CD4-positive, alpha-beta T cell treated with Interleukin-15 for 4 hours (primary cell): ENCODE measurements at regions not wholly inside any gene's neighbourhood (a gene's known extent, or its start where the extent isn't known, plus 50 kb on each side); places are given as distances from the start of the nearest gene placed in this dataset.
"Not testable (repeated sequence)": the region's sequence is repeated elsewhere in the genome, so short reads cannot be mapped to it uniquely, and the experiment has no call there.

Source experiments
- DNase-seq: peaks from one replicate; pipeline ENCODE4 v3.0.0-alpha.2; 2020; ENCODE audit warnings: low spot score

DNA sequence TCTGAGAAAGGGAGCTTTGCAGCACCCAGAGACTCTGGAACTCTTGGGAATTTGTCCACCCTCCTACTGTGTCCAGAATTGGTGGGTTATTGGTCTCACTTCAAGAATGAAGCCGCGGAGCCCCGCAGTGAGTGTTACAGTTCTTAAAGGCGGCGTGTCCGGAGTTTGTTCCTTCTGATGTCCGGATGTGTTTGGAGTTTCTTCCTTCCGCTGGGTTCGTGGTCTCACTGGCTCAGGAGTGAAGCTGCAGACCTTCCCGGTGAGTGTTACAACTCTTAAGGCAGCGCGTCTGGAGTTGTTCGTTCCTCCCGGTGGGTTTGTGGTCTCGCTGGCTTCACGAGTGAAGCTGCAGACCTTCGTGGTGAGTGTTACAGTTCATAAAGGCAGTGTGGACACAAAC is 824.7 kb downstream of the LRRTM4 start:
- not testable (repeated sequence) for DNase-seq

DNA sequence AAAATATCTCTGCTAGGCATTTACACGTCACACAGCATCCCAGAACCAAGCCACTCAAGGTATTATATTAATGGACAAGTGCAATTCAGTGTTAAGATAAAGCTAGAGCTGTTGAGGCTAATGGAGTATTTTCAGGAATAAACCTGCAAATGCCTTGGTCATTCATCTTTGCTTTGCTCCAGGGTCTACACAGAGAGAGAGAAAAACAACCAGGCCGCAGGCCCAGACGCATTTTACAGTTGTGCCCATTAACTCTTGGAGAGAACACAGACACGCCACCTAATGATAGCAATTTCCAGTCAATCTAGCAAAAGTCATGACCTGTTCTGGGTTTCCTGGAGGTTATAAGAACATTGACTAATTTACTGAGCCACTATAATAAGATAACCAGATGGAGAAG is 829.3 kb downstream of the LRRTM4 start:
- no peak for DNase-seq

DNA sequence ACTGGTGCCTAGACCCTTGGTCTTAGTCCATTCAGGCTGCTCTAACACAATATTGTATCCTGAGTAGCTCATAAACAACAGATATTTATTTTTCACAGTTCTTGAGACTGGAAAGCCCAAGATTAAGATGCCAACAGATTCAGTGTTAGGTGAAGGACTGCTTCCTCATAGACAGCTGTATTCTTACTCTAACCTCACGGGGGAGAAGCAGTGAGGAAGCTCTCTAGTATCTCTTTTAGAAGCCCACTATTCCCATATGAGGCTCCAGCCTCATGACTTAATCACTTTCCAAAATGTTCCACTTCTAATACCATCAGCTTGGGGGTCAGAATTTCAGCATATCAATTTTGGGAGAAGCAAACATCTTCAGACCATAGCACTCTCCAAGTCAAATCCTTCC is 833.4 kb downstream of the LRRTM4 start:
- no peak for DNase-seq

DNA sequence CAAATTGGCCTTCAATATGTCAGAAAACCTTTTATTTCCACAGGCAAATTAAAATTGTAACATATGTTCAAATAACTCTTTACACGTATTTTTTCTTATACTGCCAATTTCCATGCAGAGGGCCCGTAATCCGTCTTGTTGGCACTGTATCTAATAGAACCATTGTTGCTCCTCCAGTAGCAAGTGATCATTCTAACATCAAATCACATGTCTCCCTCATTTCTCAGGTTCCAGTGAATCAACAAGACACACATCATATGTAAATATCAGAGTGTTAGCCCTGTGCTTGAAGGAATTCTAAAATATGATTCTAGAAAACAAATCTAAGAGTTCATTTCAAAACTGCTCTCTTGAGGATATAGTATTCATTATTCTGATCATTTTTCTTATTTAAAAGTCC is 834.3 kb downstream of the LRRTM4 start:
- no peak for DNase-seq

DNA sequence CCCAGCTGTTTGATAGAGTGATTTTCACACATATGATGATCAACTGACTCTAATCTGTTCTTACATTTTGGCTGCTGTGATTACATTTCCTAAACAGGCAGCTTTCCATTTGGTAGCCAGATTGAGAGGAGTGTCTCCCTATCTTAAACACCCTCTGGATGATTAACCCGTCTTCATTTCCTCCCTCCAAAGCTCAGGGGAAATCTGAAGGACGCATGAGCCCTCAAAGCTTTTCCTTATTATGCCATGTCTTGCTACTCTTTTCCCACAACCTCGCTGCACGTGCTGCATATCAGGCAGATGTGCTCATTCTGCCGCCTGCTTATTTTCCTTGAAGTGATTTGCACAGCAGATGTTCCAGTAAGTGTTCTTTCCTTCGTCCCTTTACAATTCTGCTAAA is 837.4 kb downstream of the LRRTM4 start:
- DNase-seq: no peak

DNA sequence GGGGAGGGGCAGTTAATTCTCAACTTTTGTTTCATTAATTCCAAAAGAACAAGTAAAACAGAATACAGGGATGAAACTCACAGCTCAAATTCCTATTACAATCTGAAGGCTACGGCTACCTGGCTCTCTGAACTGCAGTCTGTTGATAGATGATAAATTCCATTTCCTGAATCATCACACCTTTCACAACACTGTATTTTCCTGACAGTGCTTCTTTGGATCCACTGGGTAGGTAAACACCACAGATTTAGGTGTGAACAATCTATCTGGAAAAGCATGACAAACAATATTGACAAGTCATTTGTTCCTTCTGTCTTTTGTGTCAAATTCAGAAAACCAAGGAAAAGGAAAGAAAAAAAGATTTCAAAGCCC is 843.2 kb downstream of the LRRTM4 start:
- no peak for DNase-seq

DNA sequence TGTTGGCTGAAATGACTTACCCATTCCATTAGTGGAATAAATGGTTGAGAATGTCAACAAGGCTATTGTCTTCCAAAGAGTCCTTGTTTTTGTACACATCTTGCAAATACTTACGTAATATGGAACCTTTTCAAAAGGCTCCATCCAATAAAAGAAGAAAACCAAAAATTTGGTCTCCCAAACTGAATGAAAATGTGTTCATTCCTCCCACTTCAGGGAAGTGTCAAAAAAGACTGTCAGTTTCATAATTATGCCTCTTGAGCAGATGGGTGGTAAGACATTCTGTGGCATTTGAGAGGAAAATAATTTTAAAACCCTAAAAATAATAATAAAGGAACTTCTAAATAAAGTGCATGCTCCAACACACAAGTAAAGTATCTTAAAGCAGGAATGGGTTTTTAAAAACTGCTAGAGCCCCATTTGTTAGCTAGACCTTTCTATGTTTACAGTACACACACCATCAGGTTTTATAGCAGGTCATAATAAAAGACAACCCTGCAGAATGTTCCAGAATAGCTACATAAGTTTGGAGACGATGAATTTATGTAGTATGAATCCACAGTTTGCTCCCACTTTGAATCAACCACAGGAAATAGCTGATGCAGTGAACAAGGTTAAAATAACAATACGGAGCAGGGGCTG is 843.7 kb downstream of the LRRTM4 start:
- no peak for DNase-seq

DNA sequence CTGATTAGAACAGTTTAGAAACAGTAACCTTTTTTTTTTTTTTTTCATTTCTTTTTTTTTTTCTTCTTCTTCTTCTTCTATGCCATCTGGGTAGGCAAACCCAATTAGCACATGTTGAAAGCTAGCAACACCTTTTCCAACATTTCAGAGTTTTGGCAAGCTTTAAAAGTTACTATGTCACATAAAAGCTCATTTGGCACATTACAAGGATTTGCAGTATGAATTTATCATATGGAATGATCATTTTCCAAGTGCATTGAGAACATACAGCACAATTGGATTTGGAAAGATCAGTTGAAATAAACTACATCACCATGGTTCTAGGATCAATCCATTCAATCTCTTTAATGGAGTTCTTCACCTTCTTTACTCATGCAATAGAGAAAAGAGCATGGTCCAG is 847.0 kb downstream of the LRRTM4 start:
- no peak for DNase-seq

DNA sequence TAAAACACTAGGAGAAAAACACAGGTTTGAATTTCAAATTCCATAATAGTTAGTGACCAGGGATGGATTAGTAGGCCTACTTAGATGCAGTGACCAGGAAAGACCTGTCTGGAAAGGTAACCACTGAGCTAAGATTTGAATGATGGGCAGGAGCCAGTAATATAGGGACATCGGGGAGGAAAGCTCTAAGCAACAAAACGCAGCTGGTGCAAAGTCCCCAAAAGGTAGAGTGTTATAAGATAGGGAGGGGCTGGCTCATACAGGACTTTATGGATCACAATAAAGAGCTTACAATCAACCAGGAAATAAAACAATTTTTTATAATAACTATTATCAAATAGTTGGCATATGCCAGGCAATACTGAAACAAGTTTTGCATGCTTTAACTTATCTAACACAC is 849.4 kb downstream of the LRRTM4 start:
- no peak for DNase-seq

DNA sequence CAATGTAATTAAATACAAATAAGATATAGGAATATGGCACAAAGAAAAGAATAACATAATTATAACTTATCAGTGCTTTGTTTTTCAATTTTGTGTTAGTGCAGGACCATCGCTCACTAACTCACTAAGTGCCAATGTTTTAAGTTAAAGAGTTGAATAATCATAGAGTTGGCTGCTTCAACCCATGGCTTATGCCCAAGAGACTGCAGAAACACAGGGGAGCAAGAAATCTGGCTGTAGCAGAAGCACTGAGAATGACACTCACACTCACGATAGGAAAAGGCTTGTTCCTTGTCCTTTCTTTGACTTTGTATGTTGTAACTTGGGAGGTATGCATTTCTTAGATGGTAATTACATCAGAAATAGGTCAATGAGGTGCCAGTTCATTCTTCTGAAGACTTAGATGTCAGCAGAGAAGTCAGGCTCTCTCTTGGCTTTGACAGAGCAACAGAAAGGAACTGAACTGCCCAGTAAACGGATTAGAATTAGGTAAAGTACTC is 852.2 kb downstream of the LRRTM4 start:
- DNase-seq: no peak

DNA sequence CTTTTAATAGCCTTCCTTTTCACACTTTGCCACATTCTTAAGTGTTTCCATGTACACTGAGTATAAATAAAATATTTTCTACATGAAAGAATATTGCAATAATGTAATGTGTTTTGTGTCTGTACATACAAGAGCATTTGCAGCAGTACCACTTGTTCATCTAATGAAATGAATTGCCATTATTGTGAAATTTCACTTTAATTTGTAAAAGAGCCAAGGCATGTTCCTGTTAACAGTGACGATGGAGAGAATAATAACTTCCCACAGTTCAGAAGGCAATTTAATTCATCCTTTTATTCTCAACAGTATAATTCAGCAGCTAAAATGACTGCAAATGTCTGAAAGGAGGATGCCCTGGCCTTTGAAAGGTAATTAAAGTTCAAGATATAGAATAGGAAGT is 853.9 kb downstream of the LRRTM4 start:
- DNase-seq: no peak

DNA sequence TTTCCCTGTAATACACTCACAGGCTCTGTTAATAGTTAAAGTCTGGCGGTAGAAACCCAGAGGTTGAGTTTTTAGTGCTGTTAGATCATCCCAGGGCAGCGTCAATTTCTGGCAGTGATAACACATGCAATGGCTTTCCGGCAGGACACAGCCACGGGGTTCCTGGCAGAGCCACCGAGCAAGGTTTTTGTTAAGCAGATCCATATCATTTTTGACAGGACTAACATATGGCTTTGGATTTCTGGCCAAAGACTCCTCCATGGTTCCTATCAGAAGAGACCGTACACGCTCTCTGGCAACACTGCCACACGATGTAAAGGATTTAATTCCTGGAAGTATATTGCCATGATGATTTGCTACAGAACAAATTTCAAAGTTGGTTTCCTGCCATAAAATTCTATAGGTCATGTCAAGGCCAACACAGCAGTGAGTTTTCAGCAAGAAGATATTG is 854.3 kb downstream of the LRRTM4 start:
- no peak for DNase-seq

DNA sequence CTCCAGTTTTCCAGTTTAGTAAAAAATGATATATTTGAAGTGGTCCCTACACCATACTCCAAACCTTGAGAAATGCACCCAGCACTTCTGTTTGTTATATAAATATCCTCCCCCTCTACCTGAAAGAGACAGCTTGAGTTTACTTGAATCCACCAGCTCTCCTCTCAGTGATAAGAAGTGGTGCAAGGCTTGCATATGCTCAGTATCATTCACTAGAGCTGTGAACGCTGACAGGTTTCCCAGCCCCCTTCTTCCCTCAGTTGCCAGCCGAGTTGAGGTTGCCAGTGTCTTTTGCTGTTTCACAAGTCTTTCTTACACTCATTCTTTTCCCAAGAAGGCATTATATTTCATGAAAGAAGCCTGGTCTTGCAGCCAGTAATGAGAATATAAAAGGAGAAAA is 880.0 kb downstream of the LRRTM4 start:
- DNase-seq: no peak

DNA sequence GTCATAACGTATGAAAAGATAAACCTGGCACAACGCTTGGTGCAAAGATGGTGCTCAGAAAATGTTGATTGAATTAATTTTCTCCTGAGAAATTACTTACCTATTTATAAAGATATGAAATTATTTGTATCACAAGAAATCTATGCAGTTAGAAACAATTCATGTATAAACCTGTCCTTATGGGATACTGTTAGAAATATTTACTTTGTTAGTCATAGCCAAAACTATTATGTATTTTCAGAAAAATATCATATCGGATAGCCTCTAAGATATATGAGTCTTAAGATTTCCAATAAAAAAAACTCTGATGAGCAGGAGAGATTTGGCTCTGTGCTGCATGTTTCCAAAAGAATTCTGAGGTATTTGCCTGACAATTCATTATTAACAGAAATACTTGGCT is 880.7 kb downstream of the LRRTM4 start:
- no peak for DNase-seq

DNA sequence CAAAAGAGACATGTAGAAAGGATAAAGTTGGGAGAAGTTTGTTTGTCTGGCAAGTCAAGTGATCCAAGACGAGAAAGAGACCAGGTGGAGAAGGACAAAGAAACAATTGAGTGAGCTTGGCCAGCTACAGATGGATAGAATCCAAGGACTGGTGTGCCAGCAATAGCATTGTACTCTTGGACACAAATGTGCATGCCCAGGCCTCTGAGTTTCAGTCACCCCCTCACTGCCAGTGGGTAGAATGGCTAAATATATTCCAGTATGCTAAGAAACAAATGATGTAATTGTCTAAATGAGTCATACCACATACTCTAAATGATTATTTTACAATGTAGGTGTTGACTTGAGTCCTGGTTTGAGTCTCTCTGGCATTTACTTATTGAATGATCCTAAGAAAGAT is 881.3 kb downstream of the LRRTM4 start:
- DNase-seq: no peak

DNA sequence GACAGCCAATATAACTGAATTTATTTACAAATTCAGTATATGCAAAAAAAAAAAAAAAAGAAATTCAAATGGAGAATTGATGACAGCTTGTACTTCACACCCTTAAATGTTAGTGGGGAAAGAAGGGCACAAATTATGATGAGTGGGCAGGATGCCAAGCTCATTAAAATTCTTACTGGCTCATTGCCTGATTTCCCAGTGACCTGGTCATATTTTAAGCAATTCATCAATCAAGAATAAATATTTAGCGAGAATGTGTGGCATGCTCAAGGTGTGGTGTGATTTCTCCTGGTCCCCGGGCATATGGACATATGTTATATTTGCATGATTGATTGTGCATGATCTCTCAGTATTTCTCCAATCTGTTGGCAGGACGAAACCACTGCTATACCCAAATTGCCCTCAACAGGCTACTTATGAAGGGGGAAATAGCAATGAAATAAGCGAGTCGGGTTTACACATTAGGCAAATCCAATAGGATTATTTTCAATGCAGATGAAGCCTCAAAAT is 883.0 kb downstream of the LRRTM4 start:
- DNase-seq: no peak

DNA sequence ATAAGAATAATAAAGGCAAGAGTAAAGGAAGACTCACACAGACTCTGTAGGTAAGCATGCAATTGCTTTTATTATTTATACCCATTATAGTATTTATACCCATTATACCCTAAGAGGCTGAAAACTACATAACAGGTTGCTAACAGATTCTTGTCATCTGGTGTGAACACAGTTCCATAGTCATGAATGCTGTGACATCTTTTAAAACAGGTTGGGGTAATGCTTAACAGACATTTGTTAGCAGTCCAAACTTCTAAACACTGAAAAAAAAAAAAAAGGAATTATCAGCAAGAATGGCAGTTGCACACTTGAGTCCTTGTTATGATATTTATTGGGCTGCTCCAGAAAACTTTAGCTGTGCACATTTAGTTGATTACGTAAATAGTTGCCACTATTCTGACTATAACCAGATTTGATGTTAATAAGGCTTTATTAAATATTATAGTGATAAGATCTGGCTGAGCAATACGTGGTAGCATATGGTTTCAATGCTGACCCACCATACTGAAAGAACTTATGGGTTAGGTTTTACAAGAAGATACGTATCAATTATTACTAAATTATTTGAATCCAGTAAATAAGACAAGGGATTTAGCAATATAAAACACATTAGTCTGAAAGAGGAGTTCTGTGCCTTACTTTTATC is 888.8 kb downstream of the LRRTM4 start:
- DNase-seq: no peak

DNA sequence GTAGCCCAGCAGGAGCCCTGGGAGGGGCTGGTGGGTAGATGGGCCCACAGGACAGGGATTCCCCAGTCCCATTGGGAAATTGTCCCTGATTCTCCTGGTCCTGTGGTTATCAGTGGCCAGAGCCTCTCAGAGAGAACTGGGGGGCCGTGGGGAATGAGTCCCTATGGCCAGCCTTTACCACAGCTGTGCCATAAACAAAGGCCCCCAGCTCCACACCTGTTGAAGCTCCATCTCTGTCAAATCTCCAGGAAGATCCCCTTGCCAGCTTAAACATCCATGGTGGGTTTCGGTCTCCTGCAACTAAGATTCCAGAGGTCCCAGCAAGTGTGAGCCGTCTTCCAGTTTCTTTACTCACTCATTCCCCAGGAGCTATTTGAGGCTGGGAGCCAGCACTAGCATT is 897.1 kb downstream of the LRRTM4 start:
- no peak for DNase-seq

DNA sequence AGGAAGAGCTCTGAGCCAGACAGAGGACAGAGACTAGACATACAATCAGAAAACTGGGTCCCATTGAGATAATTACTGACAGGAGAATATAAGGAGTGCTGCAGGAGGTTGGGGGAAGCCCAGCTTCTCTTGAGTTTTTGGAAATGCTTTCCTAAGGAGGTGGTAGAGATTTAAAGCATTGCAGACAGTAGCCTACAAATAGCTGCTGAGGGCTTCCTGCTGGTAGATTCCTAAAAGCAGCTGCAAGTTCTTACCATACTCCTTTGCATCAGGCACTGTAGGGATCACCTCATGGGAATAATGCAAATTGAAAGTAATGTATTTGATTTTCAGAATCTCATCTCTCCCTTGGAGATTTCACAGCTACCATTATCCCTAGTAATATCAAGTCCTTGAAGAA is 902.6 kb upstream of the GCFC2 start:
- DNase-seq: no peak

DNA sequence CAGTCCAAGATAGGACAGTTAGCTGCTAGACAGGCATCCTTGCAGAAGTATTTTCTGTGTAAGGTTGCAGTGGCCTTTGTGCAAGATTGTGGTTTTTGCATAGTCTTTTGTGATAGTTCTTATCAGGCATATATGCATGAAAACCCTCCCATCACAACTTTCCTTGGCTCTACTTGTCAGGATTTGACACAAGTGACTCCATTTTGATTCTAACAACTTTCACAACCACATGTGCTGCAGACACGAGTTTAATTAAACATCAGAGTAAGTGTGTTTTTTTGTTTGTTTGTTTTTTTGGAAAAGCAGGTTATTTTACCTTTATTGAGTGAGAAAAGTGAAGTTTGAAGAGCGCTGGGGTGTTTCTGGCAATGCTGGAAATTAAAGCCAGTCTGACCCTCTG is 902.0 kb upstream of the GCFC2 start:
- DNase-seq: no peak

DNA sequence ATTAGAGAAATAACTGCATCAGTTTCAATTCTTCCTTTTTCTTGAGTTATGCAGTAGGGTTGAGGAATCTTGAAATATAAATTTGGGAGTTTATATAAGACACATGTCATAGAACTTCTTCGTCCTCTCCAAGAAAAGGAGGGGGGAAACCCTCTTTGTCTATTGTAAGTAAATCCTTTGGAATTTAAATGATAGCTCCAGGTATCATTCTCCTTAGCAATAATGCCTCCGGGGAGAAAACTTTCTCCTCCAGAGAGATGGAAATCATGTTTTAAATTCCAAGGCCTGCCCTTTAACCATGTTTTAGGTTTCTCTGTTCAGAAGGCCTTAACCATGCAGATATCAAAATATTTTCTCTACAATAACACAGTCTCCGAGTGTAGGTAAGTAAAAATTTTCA is 899.7 kb upstream of the GCFC2 start:
- no peak for DNase-seq

DNA sequence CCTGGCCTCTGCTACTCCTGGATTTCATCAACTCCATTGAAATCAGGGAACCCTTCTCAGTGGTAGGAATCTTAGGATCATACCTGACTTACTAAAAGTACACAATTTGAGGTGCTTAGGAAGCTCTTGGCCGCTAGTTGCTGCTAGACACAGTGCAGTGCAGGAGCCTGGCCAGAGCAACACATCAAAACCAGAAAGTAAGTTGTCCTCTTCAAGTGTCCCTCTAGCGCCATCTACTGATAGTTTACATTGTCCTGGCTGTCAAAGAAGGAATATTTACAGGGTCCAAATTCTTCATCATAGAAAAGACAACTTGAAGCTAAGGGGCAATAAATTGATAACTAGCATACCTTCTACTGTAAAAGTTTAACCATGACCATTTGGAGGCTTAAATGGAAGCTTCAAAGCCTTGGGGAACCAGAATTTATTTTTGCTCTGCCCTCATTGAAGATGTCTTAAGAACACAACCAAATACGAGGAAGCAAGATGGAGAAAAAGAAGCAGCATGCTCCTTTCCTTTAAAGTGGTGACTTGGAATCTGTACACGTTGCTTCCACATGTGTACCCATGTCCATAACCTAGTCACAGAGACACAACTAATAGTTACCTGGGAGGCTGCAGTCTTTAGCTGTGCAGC is 889.1 kb upstream of the GCFC2 start:
- no peak for DNase-seq

DNA sequence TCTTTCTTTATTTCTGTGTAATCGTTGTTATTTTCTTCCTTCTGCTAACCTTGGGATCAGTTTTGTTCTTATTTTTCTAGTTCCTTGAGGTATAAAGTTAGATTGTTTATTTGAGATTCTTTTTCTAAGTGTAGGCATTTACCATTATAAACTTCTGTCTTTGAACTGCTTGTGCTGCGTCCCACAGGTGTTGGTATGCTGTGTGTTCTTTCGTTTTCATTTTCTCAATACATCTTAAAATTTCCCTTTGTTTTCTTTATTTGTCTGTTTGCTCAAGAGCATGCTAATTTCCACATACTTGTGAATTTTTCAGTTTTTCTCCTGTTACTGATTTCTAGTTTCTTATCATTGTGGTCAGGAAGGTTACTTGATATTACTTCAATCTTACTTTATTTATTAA is 873.8 kb upstream of the GCFC2 start:
- no peak for DNase-seq
